HL-60 (cell line): ENCODE measurements at regions not wholly inside any gene's neighbourhood (a gene's known extent, or its start where the extent isn't known, plus 50 kb on each side); places are given as distances from the start of the nearest gene placed in this dataset.

Source experiments
- CTCF ChIP-seq: IDR thresholded peaks from one replicate; pipeline ENCODE4 v1.5.1; 2011; ENCODE audit warnings: low read length, control low read depth, inconsistent platforms; ENCODE audit not compliant: insufficient read depth
- REST ChIP-seq: IDR thresholded peaks from 2 replicates; pipeline ENCODE4 v1.6.1; 2012; ENCODE audit warnings: low read depth; ENCODE audit not compliant: insufficient replicate concordance
- SPI1 ChIP-seq: IDR thresholded peaks from 2 replicates; pipeline ENCODE4 v1.6.1; 2012; ENCODE audit warnings: low read depth, mild to moderate bottlenecking, borderline replicate concordance

GRCh38 chr13:62094932-62095331 lies 679.3 kb upstream of the PCDH20 start:
- TF ChIP-seq CTCF = no peak
- no peak for TF ChIP-seq SPI1
- no peak for TF ChIP-seq REST
